Activated naive CD4-positive, alpha-beta T cell treated with anti-CD3 and anti-CD28 coated beads for 36 hours (primary cell): ENCODE measurements at regions not wholly inside any gene's neighbourhood (a gene's known extent, or its start where the extent isn't known, plus 50 kb on each side); places are given as distances from the start of the nearest gene placed in this dataset.
A peak's percentile ranks its signal among the peaks of the same experiment; 100 is the strongest.
"Not testable (repeated sequence)": the region's sequence is repeated elsewhere in the genome, so short reads cannot be mapped to it uniquely, and the experiment has no call there.

Experiments
- CTCF ChIA-PET: fragments of 350-600 bp; sonication (Branson Sonifier 250); formaldehyde crosslinking; loops from one replicate; lab custom pipeline; 2021; ENCODE audit warnings: antibody characterized with exemption; lab: Charles Lee
- DNase-seq: peaks from one replicate; pipeline ENCODE4 v3.0.0-alpha.2; 2020
- H3K27ac Mint-ChIP-seq: one replicate; pipeline ENCODE4 v1.8.0; 2021; ENCODE audit warnings: mild to moderate bottlenecking, mixed read lengths
- H3K27me3 Mint-ChIP-seq: one replicate; pipeline ENCODE4 v1.8.0; 2021; ENCODE audit warnings: low read depth, mixed read lengths
- H3K36me3 Mint-ChIP-seq: one replicate; pipeline ENCODE4 v1.8.0; 2021; ENCODE audit warnings: low read depth, mixed read lengths
- H3K4me1 Mint-ChIP-seq: one replicate; pipeline ENCODE4 v1.8.0; 2021; ENCODE audit warnings: low read depth, mixed read lengths
- H3K4me3 Mint-ChIP-seq: one replicate; pipeline ENCODE4 v1.8.0; 2021; ENCODE audit warnings: mild to moderate bottlenecking, moderate library complexity, mixed read lengths
- H3K9me3 Mint-ChIP-seq: one replicate; pipeline ENCODE4 v1.8.0; 2021; ENCODE audit warnings: mixed read lengths
- intact Hi-C: fragments of 100-400 bp; cut with micrococcal nuclease; formaldehyde crosslinking; loops from one replicate; pipeline ENCODE4 v1.15.1; 2023

DNA sequence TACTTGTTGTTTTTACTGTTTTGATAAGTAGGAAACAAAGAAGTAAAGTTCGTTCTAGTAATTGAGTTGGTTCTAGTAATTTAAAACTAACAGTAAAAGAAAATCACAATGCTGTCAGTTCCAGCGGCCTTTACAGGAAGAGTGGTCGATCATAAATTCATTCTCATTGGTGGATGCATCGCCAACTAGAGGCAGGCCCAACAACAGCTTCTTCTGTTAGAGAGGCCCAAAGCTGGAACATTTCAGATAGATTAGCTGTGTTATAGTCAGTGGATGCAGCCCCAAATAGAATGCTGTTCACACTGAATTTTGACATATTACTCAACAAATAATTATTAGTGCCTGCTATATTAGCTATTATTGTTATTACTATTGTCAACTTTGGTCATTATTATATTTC, 80.8 kb downstream of the ARRDC3 start:
- intact Hi-C loops: no loop called here
- peaks cover 3% of the 10 kb centered on the region for H3K4me1 Mint-ChIP-seq
- CTCF ChIA-PET: interaction anchor here (1.0 kb wide), 2 partner anchors 10 to 14 kb away, joined by 3 to 4 read pairs; no protein-coding TSS in a partner anchor
- peaks cover 2% of the 10 kb centered on the region for H3K36me3 Mint-ChIP-seq
- H3K9me3 Mint-ChIP-seq: no peaks in the 10 kb centered on the region
- H3K4me3 Mint-ChIP-seq: no peak overlapping the region
- no peak for DNase-seq
- no peak overlapping the region for H3K27ac Mint-ChIP-seq
- no peaks in the 10 kb centered on the region for H3K27me3 Mint-ChIP-seq

DNA sequence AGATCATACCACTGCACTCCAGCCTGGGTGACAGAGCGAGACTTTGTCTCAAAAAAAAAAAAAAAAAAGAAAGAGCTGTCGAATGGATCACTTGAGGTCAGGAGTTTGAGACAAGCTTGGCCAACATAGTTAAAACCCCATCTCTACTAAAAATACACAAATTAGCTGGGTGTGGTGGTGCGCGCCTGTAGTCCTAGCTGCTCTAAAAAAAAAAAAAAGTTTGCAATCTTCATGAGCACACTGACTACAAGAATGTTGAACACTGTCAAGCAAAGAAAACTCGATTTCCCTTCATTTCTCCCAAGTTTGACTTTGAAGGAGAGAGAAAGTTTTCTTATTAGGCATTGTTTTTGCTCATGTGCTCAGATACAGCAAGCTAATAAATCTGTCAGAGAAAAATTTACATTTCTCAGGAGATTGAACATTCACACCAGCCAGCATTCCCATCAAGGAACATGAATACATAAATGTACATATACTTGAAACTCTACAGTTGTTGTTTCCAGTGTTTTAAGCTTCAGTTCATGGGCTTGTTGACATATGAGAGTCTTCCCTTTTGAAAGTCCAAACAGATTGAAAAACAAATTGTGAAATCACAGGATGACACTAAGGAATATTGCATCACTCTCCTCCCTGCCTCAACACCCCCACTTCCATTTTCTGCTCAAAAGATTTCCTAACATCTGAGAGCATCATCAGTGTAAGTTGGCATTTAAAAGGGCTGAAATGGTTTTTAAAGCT, 81.8 kb downstream of the ARRDC3 start:
- H3K36me3 Mint-ChIP-seq: no peaks in the 10 kb centered on the region
- H3K9me3 Mint-ChIP-seq: no peaks in the 10 kb centered on the region
- H3K27ac Mint-ChIP-seq: no peak overlapping the region
- no peak for DNase-seq
- H3K4me1 Mint-ChIP-seq: no peaks in the 10 kb centered on the region
- CTCF ChIA-PET: interaction anchor here (0.6 to 0.7 kb wide), 2 partner anchors 29 to 299 kb away, joined by 3 to 5 read pairs; no protein-coding TSS in a partner anchor
- H3K4me3 Mint-ChIP-seq: no peak overlapping the region
- intact Hi-C loops: no loop called here
- H3K27me3 Mint-ChIP-seq: no peaks in the 10 kb centered on the region

DNA sequence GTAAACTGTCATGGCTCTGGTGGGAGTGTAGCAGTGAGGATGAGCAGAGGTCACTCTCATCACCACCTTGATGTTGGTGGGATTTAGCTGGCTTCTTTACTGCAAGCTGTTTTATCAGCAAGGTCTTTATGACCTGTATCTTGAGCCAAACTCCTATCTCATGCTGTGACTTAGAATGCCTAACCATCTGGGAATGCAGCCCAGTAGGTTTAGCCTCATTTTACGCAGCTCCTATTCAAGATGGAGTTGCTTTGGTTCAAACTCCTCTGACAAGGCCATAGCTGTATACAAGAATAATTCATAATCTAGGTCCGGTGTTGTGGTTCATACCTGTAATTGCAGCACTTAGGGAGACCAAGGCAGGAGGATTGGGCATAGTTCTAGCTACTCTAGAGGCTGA, 85.1 kb downstream of the ARRDC3 start:
- intact Hi-C loops: no loop called here
- Mint-ChIP-seq H3K36me3 (no peaks in the 10 kb centered on the region), H3K4me1 (no peaks in the 10 kb centered on the region), H3K4me3 (no peak overlapping the region), H3K27me3 (no peaks in the 10 kb centered on the region), H3K9me3 (no peaks in the 10 kb centered on the region), H3K27ac (no peak overlapping the region)
- CTCF ChIA-PET: interaction anchor here (0.6 to 2.3 kb wide), 3 partner anchors 14 to 78 kb away, joined by 3 to 6 read pairs (median 3); no protein-coding TSS in a partner anchor
- no peak for DNase-seq

DNA sequence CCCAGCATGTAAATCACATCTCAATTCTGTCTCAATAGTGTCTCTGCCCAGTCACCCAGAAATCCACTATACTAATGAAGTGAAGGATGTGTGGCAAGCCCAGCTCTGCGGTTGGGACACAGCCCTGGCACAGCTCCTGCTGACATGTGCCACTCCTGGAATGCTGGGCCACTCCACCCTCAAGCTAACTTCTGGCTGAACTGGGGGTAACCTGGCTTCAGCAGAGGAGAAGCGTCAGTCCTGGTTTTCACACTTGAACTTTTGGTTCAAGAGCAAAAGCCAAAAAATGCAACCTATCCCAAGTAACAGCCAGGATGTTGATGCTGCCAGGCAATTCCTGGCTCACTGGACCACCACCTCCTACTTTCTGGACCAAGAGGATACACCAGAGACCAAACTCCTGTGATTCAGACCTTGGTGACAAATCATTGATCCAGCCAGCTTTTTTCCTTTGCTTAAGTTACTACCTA, 86.4 kb downstream of the ARRDC3 start:
- Mint-ChIP-seq H3K27me3 (no peaks in the 10 kb centered on the region), H3K9me3 (no peaks in the 10 kb centered on the region), H3K27ac (no peak overlapping the region), H3K4me1 (peaks cover 3% of the 10 kb centered on the region), H3K36me3 (no peaks in the 10 kb centered on the region), H3K4me3 (no peak overlapping the region)
- CTCF ChIA-PET: interaction anchor here (2.3 kb wide), 1 partner anchor 15 kb away, joined by 6 read pairs; no protein-coding TSS in a partner anchor
- intact Hi-C loops: no loop called here
- no peak for DNase-seq

DNA sequence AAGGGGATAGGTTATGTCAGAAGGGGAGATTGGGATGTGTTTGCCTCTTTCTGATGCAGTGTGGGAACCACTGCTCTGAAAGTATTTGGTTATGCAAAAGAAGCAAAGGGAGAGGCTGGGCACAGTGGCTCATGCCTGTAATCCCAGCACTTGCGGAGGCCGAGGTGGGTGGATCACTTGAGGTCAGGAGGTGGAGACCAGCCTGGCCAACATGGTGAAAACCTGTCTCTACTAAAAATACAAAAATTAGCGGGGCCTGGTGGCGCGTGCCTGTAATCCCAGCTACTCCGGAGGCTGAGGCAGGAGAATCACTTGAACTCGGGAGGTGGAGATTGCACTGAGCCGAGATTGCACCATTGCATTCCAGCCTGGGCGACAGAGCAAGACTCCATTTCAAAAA, 87.0 kb downstream of the ARRDC3 start:
- H3K4me3 Mint-ChIP-seq, H3K9me3 Mint-ChIP-seq, intact Hi-C loops, H3K36me3 Mint-ChIP-seq, DNase-seq, H3K4me1 Mint-ChIP-seq, H3K27ac Mint-ChIP-seq, H3K27me3 Mint-ChIP-seq: not testable (repeated sequence)
- CTCF ChIA-PET: interaction anchor here (2.3 kb wide), 1 partner anchor 16 kb away, joined by 6 read pairs; no protein-coding TSS in a partner anchor

DNA sequence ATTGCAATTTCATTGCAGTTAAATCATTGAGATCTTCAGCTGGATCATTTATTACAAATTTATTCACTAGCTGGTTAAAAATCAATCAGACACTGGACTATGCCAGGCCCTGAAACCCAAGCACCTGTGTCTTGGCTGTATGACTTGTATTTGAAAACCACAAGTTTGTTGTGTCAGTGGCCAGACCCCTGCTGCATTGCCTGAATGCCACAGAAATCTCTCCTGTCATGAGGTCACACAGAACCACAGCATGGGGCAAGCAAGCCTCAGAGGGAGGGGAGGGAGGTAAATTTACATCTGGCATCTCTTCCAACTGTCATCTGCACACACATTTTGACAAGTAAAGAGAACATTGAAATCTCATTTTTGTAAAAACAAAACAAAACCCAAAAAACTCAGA, 90.0 kb downstream of the ARRDC3 start:
- no peak overlapping the region for H3K27ac Mint-ChIP-seq
- no peaks in the 10 kb centered on the region for H3K27me3 Mint-ChIP-seq
- no peak overlapping the region for H3K4me3 Mint-ChIP-seq
- peaks cover 3% of the 10 kb centered on the region for H3K4me1 Mint-ChIP-seq
- intact Hi-C loops: no loop called here
- DNase-seq: no peak
- H3K36me3 Mint-ChIP-seq: no peaks in the 10 kb centered on the region
- CTCF ChIA-PET: no interaction called here
- H3K9me3 Mint-ChIP-seq: no peaks in the 10 kb centered on the region

DNA sequence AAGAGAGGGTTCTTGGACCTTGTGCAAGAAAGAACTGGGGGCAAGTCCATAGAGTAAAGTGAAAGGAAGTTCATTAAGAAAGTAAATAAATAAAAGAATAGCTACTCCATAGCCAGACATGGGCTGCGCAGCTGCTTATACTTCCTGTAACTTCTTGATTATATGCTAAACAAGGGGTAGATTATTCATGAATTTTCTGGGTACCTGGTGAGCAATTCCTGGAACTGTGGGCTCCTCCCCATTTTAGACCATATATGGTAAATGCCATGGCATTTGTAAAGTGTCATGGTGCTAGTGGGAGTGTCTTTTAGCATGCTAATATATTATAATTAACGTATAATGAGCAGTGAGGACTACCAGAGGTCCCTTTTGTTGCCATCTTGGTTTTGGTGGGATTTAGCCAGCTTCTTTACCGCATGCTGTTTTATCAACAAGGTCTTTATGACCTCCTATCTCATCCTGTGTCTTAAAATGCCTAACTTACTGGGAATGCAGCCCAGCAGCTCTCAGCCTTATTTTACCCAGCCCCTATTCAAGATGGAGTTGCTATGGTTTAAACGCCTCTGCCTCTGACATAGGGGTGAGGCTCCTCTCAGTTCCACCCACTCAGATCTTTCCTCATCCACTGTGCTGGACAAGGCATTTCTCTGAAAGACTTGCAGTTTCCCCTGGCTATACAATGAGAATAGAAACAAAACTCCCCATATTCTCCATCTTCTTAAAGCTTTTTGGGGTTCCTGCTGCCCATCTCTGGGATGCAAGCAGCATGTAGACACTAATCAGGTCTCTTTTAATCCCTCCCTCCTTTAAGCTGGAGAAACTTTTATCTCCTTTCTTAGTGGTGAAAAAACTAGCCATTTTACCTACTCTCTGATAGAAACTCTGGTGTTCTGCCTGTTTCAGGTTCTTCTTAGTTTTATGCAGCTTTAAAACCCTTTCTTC, 91.2 kb downstream of the ARRDC3 start:
- Mint-ChIP-seq H3K4me1 (peaks cover 3% of the 10 kb centered on the region), H3K27me3 (no peaks in the 10 kb centered on the region), H3K27ac (no peak overlapping the region), H3K9me3 (no peaks in the 10 kb centered on the region), H3K36me3 (no peaks in the 10 kb centered on the region), H3K4me3 (no peak overlapping the region)
- intact Hi-C loops: no loop called here
- CTCF ChIA-PET: no interaction called here
- DNase-seq: peak; percentile 23

DNA sequence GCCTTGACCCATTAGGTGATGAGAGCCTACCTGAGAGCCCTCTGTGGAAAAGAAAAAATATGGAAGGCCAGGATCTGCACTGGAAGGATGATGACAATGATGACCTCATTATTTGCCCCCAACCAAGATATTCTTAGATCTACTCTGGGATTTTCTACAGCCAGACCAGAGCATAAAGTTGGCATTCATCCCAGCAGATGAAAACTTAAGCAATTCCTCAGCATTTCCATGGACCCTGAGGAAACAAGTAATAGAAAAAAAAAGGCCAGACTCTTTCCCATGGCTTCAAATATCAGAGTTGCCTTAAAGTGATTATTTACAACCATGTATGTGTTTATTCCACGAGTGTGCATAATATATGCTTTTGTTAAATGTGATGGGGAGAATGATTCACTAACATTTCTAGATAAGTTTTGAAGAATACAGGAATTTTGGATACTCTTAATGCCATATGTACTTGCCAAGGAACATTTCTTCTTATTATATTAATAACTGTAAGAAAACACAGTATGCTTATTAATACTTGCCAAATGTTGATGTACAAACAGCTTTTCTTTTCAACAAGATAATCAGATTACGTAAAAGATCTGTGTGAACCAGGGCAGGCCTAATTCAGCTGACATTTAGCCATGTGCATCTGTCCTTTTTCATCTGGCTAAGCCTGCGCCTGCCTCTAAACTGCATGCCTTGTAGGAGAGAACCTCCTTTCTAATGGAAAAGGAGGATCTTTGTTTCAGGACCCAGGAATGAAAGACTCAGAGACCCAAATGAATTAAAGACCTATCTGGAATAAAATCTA, 94.8 kb downstream of the ARRDC3 start:
- H3K27me3 Mint-ChIP-seq: no peaks in the 10 kb centered on the region
- H3K36me3 Mint-ChIP-seq: peaks cover 9% of the 10 kb centered on the region
- H3K4me1 Mint-ChIP-seq: peaks cover 15% of the 10 kb centered on the region
- peaks cover 20% of the 10 kb centered on the region for H3K9me3 Mint-ChIP-seq
- intact Hi-C loops: no loop called here
- CTCF ChIA-PET: no interaction called here
- H3K27ac Mint-ChIP-seq: no peak overlapping the region
- DNase-seq: no peak
- no peak overlapping the region for H3K4me3 Mint-ChIP-seq

DNA sequence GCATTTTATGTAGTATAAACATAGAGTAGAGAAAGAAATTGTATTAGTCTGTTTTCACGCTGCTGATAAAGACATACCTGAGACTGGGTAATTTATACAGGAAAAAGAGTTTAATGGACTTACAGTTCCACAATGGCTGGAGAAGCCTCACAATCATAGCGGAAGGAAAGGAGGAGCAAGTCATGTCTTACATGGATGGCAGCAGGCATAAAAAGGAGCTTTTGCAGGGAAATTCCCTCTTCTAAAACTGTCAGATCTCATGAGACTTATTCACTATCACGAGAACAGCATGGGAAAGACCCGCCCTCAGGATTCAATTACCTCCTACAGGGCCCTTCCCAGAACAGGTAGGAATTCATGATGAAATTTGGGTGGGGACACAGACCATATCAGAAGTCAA, 98.1 kb downstream of the ARRDC3 start:
- Mint-ChIP-seq H3K4me1 (peaks cover 39% of the 10 kb centered on the region), H3K9me3 (peaks cover 25% of the 10 kb centered on the region)
- DNase-seq, H3K36me3 Mint-ChIP-seq, H3K27ac Mint-ChIP-seq, H3K4me3 Mint-ChIP-seq, H3K27me3 Mint-ChIP-seq, CTCF ChIA-PET, intact Hi-C loops: not testable (repeated sequence)

DNA sequence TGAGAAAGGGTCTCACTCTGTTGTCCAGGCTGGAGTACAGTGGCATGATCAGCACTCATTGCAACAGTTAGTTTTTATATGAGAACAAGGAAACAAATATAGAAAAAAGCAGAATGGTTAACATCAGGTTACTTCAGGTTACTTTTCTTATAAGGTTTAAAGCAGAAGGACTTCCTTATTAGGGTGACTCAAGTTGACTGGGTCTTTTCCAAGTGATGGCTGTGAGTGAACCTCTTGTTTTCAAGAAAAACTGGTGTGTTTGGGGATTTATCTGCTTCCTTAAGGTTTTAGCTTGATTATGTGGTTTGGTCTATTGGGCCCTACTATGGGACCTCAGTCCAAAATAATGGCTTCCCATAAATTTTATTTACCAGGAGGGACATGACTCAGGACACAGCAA, 99.2 kb downstream of the ARRDC3 start:
- Mint-ChIP-seq H3K27me3 (no peaks in the 10 kb centered on the region), H3K27ac (no peak overlapping the region), H3K36me3 (peaks cover 9% of the 10 kb centered on the region), H3K4me3 (no peak overlapping the region), H3K9me3 (peaks cover 25% of the 10 kb centered on the region), H3K4me1 (peaks cover 42% of the 10 kb centered on the region)
- intact Hi-C loops: no loop called here
- DNase-seq: no peak
- CTCF ChIA-PET: interaction anchor here (0.6 kb wide), 3 partner anchors 12 to 292 kb away, joined by 3 to 5 read pairs (median 3); no protein-coding TSS in a partner anchor

DNA sequence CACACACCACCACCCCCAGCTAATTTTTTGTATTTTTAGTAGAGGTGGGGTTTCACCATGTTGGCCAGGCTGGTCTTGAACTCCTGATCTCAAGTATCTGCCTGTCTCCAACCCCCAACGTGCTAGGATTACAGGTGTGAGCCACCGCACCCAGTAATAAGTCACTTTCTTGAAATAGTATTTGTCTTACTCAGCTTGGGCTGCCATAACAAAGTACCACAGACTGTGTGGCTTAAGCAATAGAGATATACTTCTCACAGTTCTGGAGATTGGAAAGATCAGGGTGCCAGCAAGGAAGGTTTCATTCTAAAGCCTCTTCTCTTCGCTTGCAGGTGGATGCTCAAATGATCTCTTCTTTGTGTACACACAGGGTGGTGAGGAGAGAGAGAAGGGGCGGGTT, 99.8 kb downstream of the ARRDC3 start:
- Mint-ChIP-seq H3K9me3 (peaks cover 25% of the 10 kb centered on the region), H3K27me3 (no peaks in the 10 kb centered on the region), H3K36me3 (peaks cover 9% of the 10 kb centered on the region), H3K27ac (no peak overlapping the region), H3K4me1 (peaks cover 42% of the 10 kb centered on the region), H3K4me3 (no peak overlapping the region)
- DNase-seq: no peak
- intact Hi-C loops: no loop called here
- CTCF ChIA-PET: interaction anchor here (0.7 to 1.9 kb wide), 2 partner anchors 11 to 101 kb away, joined by 3 to 7 read pairs; no protein-coding TSS in a partner anchor
